ENCODE measurements at regions not wholly inside any gene's neighbourhood (a gene's known extent, or its start where the extent isn't known, plus 50 kb on each side); places are given as distances from the start of the nearest gene placed in this dataset.

- TF ChIP-seq POLR2AphosphoS5 (IDR thresholded peaks at IDR 0.05; ENCODE audit: low read depth, low read length) = no peak
- TF ChIP-seq FOXP2 (optimal IDR thresholded peaks at IDR 0.05; ENCODE audit: borderline replicate concordance, extremely low read depth, extremely low read length, insufficient read depth) = no peak
- TF ChIP-seq REST (IDR thresholded peaks at IDR 0.05; ENCODE audit: insufficient read depth in 1 of 2, low read depth in 2 of 2, low read length in 2 of 2) = no peak
- TF ChIP-seq TAF1 (IDR thresholded peaks at IDR 0.05; ENCODE audit: borderline replicate concordance, insufficient read depth, low read length) = no peak
- TF ChIP-seq SIN3A (IDR thresholded peaks at IDR 0.05; ENCODE audit: borderline replicate concordance, insufficient read depth, low read length) = no peak
Observed at GRCh38 chr14:83960832-83961512, 1569.0 kb upstream of the FLRT2 start.

- no peak for TF ChIP-seq FOXP2 (optimal IDR thresholded peaks at IDR 0.05; ENCODE audit: borderline replicate concordance, extremely low read depth, extremely low read length, insufficient read depth)
- no peak for TF ChIP-seq POLR2AphosphoS5 (IDR thresholded peaks at IDR 0.05; ENCODE audit: low read depth, low read length)
- TF ChIP-seq TAF1 (IDR thresholded peaks at IDR 0.05; ENCODE audit: borderline replicate concordance, insufficient read depth, low read length) = no peak
- no peak for TF ChIP-seq SIN3A (IDR thresholded peaks at IDR 0.05; ENCODE audit: borderline replicate concordance, insufficient read depth, low read length)
- TF ChIP-seq REST (IDR thresholded peaks at IDR 0.05; ENCODE audit: insufficient read depth in 1 of 2, low read depth in 2 of 2, low read length in 2 of 2) = no peak
Observed at GRCh38 chr14:83969998-83970397, 1559.9 kb upstream of the FLRT2 start.

GRCh38 chr14:83972631-83973030, 1557.3 kb upstream of the FLRT2 start:
- no peak for TF ChIP-seq TAF1 (IDR thresholded peaks at IDR 0.05; ENCODE audit: borderline replicate concordance, insufficient read depth, low read length)
- TF ChIP-seq REST (IDR thresholded peaks at IDR 0.05; ENCODE audit: insufficient read depth in 1 of 2, low read depth in 2 of 2, low read length in 2 of 2) = no peak
- TF ChIP-seq SIN3A (IDR thresholded peaks at IDR 0.05; ENCODE audit: borderline replicate concordance, insufficient read depth, low read length) = no peak
- TF ChIP-seq POLR2AphosphoS5 (IDR thresholded peaks at IDR 0.05; ENCODE audit: low read depth, low read length) = no peak
- TF ChIP-seq FOXP2 (optimal IDR thresholded peaks at IDR 0.05; ENCODE audit: borderline replicate concordance, extremely low read depth, extremely low read length, insufficient read depth) = no peak

- TF ChIP-seq POLR2AphosphoS5 (IDR thresholded peaks at IDR 0.05; ENCODE audit: low read depth, low read length) (no peak), TAF1 (IDR thresholded peaks at IDR 0.05; ENCODE audit: borderline replicate concordance, insufficient read depth, low read length) (no peak), REST (IDR thresholded peaks at IDR 0.05; ENCODE audit: insufficient read depth in 1 of 2, low read depth in 2 of 2, low read length in 2 of 2) (no peak), FOXP2 (optimal IDR thresholded peaks at IDR 0.05; ENCODE audit: borderline replicate concordance, extremely low read depth, extremely low read length, insufficient read depth) (no peak)
Observed at GRCh38 chr14:83974647-83975163, 1555.2 kb upstream of the FLRT2 start.
